ENCODE measurements at regions not wholly inside any gene's neighbourhood (a gene's known extent, or its start where the extent isn't known, plus 50 kb on each side); places are given as distances from the start of the nearest gene placed in this dataset.

- no peak for TF ChIP-seq EZH2 (IDR thresholded peaks at IDR 0.05; ENCODE audit: borderline replicate concordance, low read depth, low read length, severe bottlenecking)
- no peak for TF ChIP-seq CTCF (IDR thresholded peaks at IDR 0.05; ENCODE audit: borderline replicate concordance, extremely low read depth, low read length, poor library complexity, severe bottlenecking)
Measured at GRCh38 chr17:5958850-5959249, 111.3 kb upstream of the WSCD1 start.
